Pancreas (tissue), 10 donors: ENCODE measurements at regions not wholly inside any gene's neighbourhood (a gene's known extent, or its start where the extent isn't known, plus 50 kb on each side); places are given as distances from the start of the nearest gene placed in this dataset.

ENCODE experiments used
- ATAC-seq, 4 donors: fragments of 200-7000 bp; cut with Tn5 transposase; one replicate each; pipeline versions ENCODE4 v1.8.0 to v1.9.1; 2020; ENCODE audit warnings: mild to moderate bottlenecking in 4 of 4, moderate library complexity in 4 of 4
- DNase-seq, 6 donors: peaks; one replicate each; pipeline ENCODE4 v3.0.0-alpha.2; 2020
- FAIRE-seq: peaks from 2 replicates; lab custom pipeline; 2012; peaks lifted over from hg19 to GRCh38; lab: Jason Lieb, UNC
- H3K27ac ChIP-seq, 4 donors: fragments of 200-600 bp; sonication (generic); 1 replicate in 3 of 4; 2 replicates in 1 of 4; pipeline versions ENCODE4 v1.5.0 to v1.8.0; 2020
- H3K27me3 ChIP-seq, 4 donors: fragments of 200-600 bp; one replicate each; pipeline ENCODE4 v1.8.0; 2021
- H3K36me3 ChIP-seq, 3 donors: fragments of 200-600 bp; sonication (generic) in 1 of 3; one replicate each; pipeline versions ENCODE4 v1.5.0 to v1.8.0; 2020 to 2021
- H3K4me1 ChIP-seq, 3 donors: fragments of 200-600 bp; one replicate each; pipeline ENCODE4 v1.8.0; 2021
- H3K4me3 ChIP-seq, 4 donors: fragments of 200-600 bp; sonication (generic) in 2 of 4; one replicate each; pipeline versions ENCODE4 v1.5.0 to v1.8.0; 2020 to 2021
- H3K9me3 ChIP-seq, 4 donors: fragments of 200-600 bp; one replicate each; pipeline ENCODE4 v1.8.0; 2021
- CTCF ChIP-seq, 4 donors: fragments of 200-600 bp; sonication (generic) in 3 of 4; IDR thresholded peaks; one replicate each; pipeline versions ENCODE4 v1.5.0 to v1.8.0; 2021; ENCODE audit warnings: antibody characterized with exemption in 4 of 4
- WGBS, 2 donors: extraction: QIAGEN DNeasy Blood & Tissue Kit; methylation state at CpG; one replicate each; pipeline ENCODE4 v1.1.7; 2013; 5-methylcytosine and 5-hydroxymethylcytosine counted together
- intact Hi-C, 3 donors: fragments of 100-400 bp; cut with DNase I; formaldehyde crosslinking; loops; one replicate each; pipeline versions ENCODE4 v1.11.1 to v1.14.2; 2022
- donor health status: healthy with polysubstance abuse.
- donor health status: DM: no; HTN: no; CAD: no; lungs with moderate emphysema.
- donor health status: DM: no; HTN: no; CAD: no.
- donor health status: control.
- donor health status: control.
- donor health status: Bipolar disorder and iron deficiency.
- donor health status: DM: yes; HTN: yes; CAD: no.
- donor health status: DM: no; HTN: no; CAD: no.
- donor health status: DM: no; HTN: no; CAD: no.
- donor health status: DM: yes; HTN: yes; CAD: no.

- DNase-seq, result no peak
- no peaks in the 10 kb centered on the region for H3K36me3 ChIP-seq
- FAIRE-seq, result no peak
- no peak for TF ChIP-seq CTCF (IDR thresholded peaks at IDR 0.05)
- no peaks in the 10 kb centered on the region for H3K27me3 ChIP-seq
- 82% methylated on average over 9 of the region's 9 CpGs for WGBS, 2 donors
- H3K4me3 ChIP-seq, result no peak overlapping the region
- no peak for ATAC-seq
- no peak overlapping the region for H3K27ac ChIP-seq
- H3K9me3 ChIP-seq, result no peaks in the 10 kb centered on the region
- no peaks in the 10 kb centered on the region for H3K4me1 ChIP-seq
- intact Hi-C loops, result no loop called here
Observed at GRCh38 chr18:39976771-39977170, 1978.3 kb upstream of the PIK3C3 start.

GRCh38 chr18:39972521-39972920 is 1982.5 kb upstream of the PIK3C3 start:
- ATAC-seq (no peak), FAIRE-seq (no peak), DNase-seq (no peak)
- WGBS, 2 donors, result 56 to 59% methylated on average over 3 of the region's 3 CpGs
- TF ChIP-seq CTCF (IDR thresholded peaks at IDR 0.05), result no peak
- Histone ChIP-seq H3K27ac (no peak overlapping the region), H3K4me3 (no peak overlapping the region), H3K9me3 (no peaks in the 10 kb centered on the region), H3K27me3 (no peaks in the 10 kb centered on the region), H3K36me3 (no peaks in the 10 kb centered on the region), H3K4me1 (no peaks in the 10 kb centered on the region)
- intact Hi-C loops, result no loop called here

- DNase-seq, result no peak
- no peaks in the 10 kb centered on the region for H3K9me3 ChIP-seq
- no peak for FAIRE-seq
- no peak overlapping the region for H3K27ac ChIP-seq
- intact Hi-C loops, result no loop called here
- WGBS, 2 donors, result 60 to 66% methylated on average over 2 of the region's 2 CpGs
- H3K4me1 ChIP-seq, result no peaks in the 10 kb centered on the region
- no peak overlapping the region for H3K4me3 ChIP-seq
- H3K27me3 ChIP-seq, result no peaks in the 10 kb centered on the region
- ATAC-seq, result no peak
- no peak for TF ChIP-seq CTCF (IDR thresholded peaks at IDR 0.05)
- H3K36me3 ChIP-seq, result no peaks in the 10 kb centered on the region
Observed at GRCh38 chr18:39969803-39970494, 1985.1 kb upstream of the PIK3C3 start.

GRCh38 chr18:39966275-39966674 is 1988.8 kb upstream of the PIK3C3 start:
- Histone ChIP-seq H3K27me3 (no peaks in the 10 kb centered on the region), H3K36me3 (no peaks in the 10 kb centered on the region), H3K9me3 (no peaks in the 10 kb centered on the region), H3K4me1 (no peaks in the 10 kb centered on the region), H3K4me3 (no peak overlapping the region), H3K27ac (no peak overlapping the region)
- 30 to 33% methylated on average over 3 of the region's 3 CpGs for WGBS, 2 donors
- TF ChIP-seq CTCF (IDR thresholded peaks at IDR 0.05), result no peak
- DNase-seq (no peak), ATAC-seq (no peak), FAIRE-seq (no peak)
- intact Hi-C loops, result no loop called here

- ATAC-seq (no peak), DNase-seq (no peak), FAIRE-seq (no peak)
- no peaks in the 10 kb centered on the region for H3K36me3 ChIP-seq
- TF ChIP-seq CTCF (IDR thresholded peaks at IDR 0.05), result no peak
- WGBS, 2 donors, result 76 to 83% methylated on average over 2 of the region's 2 CpGs
- intact Hi-C loops, result no loop called here
- H3K27me3 ChIP-seq, result no peaks in the 10 kb centered on the region
- no peak overlapping the region for H3K27ac ChIP-seq
- no peaks in the 10 kb centered on the region for H3K9me3 ChIP-seq
- no peaks in the 10 kb centered on the region for H3K4me1 ChIP-seq
- no peak overlapping the region for H3K4me3 ChIP-seq
Observed at GRCh38 chr18:39962546-39962945, 1992.5 kb upstream of the PIK3C3 start.
